ENCODE measurements at regions not wholly inside any gene's neighbourhood (a gene's known extent, or its start where the extent isn't known, plus 50 kb on each side); places are given as distances from the start of the nearest gene placed in this dataset.

GRCh38 chr9:109579191-109579948 lies 81.3 kb upstream of the PTPN3 start:
- ATAC-seq = peak; percentile 73
- TF ChIP-seq ZC3H10 (CRISPR knock-in tag; IDR thresholded peaks at IDR 0.05) = no peak
- no peak for TF ChIP-seq PPARA (CRISPR knock-in tag; IDR thresholded peaks at IDR 0.05; ENCODE audit: borderline replicate concordance)
- no peak for TF ChIP-seq BACH2 (CRISPR knock-in tag; IDR thresholded peaks at IDR 0.05; ENCODE audit: borderline replicate concordance)
- TF ChIP-seq ISL1 (CRISPR knock-in tag; IDR thresholded peaks at IDR 0.05) = 0 out of 2 replicates have a peak, but pooled peaks have one; percentile 6
- no peak for TF ChIP-seq ZFP3 (CRISPR knock-in tag; IDR thresholded peaks at IDR 0.05)
- no peak for TF ChIP-seq ARNTL (CRISPR knock-in tag; IDR thresholded peaks at IDR 0.05; ENCODE audit: borderline replicate concordance, low read depth)

- no peak for ATAC-seq
- TF ChIP-seq ZFP30 (CRISPR knock-in tag; IDR thresholded peaks at IDR 0.05) = no peak
- no peak for TF ChIP-seq ZC3H10 (CRISPR knock-in tag; IDR thresholded peaks at IDR 0.05)
- TF ChIP-seq ZNF565 (CRISPR knock-in tag; conservative IDR thresholded peaks at IDR 0.05; ENCODE audit: low read depth) = no peak
- no peak for TF ChIP-seq ISL1 (CRISPR knock-in tag; IDR thresholded peaks at IDR 0.05)
- TF ChIP-seq ZFP3 (CRISPR knock-in tag; IDR thresholded peaks at IDR 0.05) = no peak
- TF ChIP-seq CSDC2 (CRISPR knock-in tag; IDR thresholded peaks at IDR 0.05) = no peak
- TF ChIP-seq GLIS3 (CRISPR knock-in tag; IDR thresholded peaks at IDR 0.05) = no peak
- no peak for TF ChIP-seq TOX (CRISPR knock-in tag; IDR thresholded peaks at IDR 0.05; ENCODE audit: borderline replicate concordance)
- no peak for TF ChIP-seq PATZ1 (CRISPR knock-in tag; IDR thresholded peaks at IDR 0.05; ENCODE audit: borderline replicate concordance)
- TF ChIP-seq TSHZ2 (CRISPR knock-in tag; IDR thresholded peaks at IDR 0.05) = no peak
- no peak for TF ChIP-seq ZNF70 (CRISPR knock-in tag; IDR thresholded peaks at IDR 0.05)
- TF ChIP-seq ARNTL (CRISPR knock-in tag; IDR thresholded peaks at IDR 0.05; ENCODE audit: borderline replicate concordance, low read depth) = no peak
- TF ChIP-seq CREB5 (CRISPR knock-in tag; IDR thresholded peaks at IDR 0.05; ENCODE audit: low read depth) = no peak
- no peak for TF ChIP-seq RARB (CRISPR knock-in tag; IDR thresholded peaks at IDR 0.05)
- no peak for TF ChIP-seq POU6F1 (CRISPR knock-in tag; IDR thresholded peaks at IDR 0.05; ENCODE audit: borderline replicate concordance, low read depth)
- no peak for TF ChIP-seq SNAI2 (CRISPR knock-in tag; IDR thresholded peaks at IDR 0.05)
These were observed 84.3 kb upstream of the PTPN3 start for GRCh38 chr9:109582386-109582785.

- no peak for ATAC-seq
- TF ChIP-seq BACH2 (CRISPR knock-in tag; IDR thresholded peaks at IDR 0.05; ENCODE audit: borderline replicate concordance) (no peak), ZNF565 (CRISPR knock-in tag; conservative IDR thresholded peaks at IDR 0.05; ENCODE audit: low read depth) (no peak), OSR1 (CRISPR knock-in tag; IDR thresholded peaks at IDR 0.05) (no peak), ZFP30 (CRISPR knock-in tag; IDR thresholded peaks at IDR 0.05) (no peak), PATZ1 (CRISPR knock-in tag; IDR thresholded peaks at IDR 0.05; ENCODE audit: borderline replicate concordance) (no peak), TOX (CRISPR knock-in tag; IDR thresholded peaks at IDR 0.05; ENCODE audit: borderline replicate concordance) (no peak), CSDC2 (CRISPR knock-in tag; IDR thresholded peaks at IDR 0.05) (no peak), ISL1 (CRISPR knock-in tag; IDR thresholded peaks at IDR 0.05) (no peak), POU6F1 (CRISPR knock-in tag; IDR thresholded peaks at IDR 0.05; ENCODE audit: borderline replicate concordance, low read depth) (no peak), ARNTL (CRISPR knock-in tag; IDR thresholded peaks at IDR 0.05; ENCODE audit: borderline replicate concordance, low read depth) (no peak)
These were observed 86.1 kb upstream of the PTPN3 start for GRCh38 chr9:109584205-109584604.

Data from SK-N-SH treated with all-trans-retinoic acid at 6 μM for 48 hours (cell line).